ENCODE measurements at regions not wholly inside any gene's neighbourhood (a gene's known extent, or its start where the extent isn't known, plus 50 kb on each side); places are given as distances from the start of the nearest gene placed in this dataset.

- H3K4me2 ChIP-seq, result no peak overlapping the region
- peaks cover 6% of the 10 kb centered on the region; the same call in 1 of the 3 replicates for H3K4me1 ChIP-seq
- H3K9me3 ChIP-seq, result peaks cover 19% of the 10 kb centered on the region
- TF ChIP-seq PBX3 (IDR thresholded peaks at IDR 0.05), result no peak
- TF ChIP-seq HOXA7 (CRISPR knock-in tag; IDR thresholded peaks at IDR 0.05), result no peak
- no peak for TF ChIP-seq TP53 (CRISPR knock-in tag; IDR thresholded peaks at IDR 0.05)
- no peak for TF ChIP-seq ZFP36 (IDR thresholded peaks at IDR 0.05; ENCODE audit: borderline replicate concordance, partially characterized antibody)
- TF ChIP-seq, protein P1, sequence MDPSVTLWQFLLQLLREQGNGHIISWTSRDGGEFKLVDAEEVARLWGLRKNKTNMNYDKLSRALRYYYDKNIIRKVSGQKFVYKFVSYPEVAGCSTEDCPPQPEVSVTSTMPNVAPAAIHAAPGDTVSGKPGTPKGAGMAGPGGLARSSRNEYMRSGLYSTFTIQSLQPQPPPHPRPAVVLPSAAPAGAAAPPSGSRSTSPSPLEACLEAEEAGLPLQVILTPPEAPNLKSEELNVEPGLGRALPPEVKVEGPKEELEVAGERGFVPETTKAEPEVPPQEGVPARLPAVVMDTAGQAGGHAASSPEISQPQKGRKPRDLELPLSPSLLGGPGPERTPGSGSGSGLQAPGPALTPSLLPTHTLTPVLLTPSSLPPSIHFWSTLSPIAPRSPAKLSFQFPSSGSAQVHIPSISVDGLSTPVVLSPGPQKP (IDR thresholded peaks at IDR 0.05; ENCODE audit: low read depth, low read length), result no peak
- no peak for TF ChIP-seq CBX8 (IDR thresholded peaks at IDR 0.05)
- TF ChIP-seq HOXB5 (CRISPR knock-in tag; IDR thresholded peaks at IDR 0.05), result no peak
- no peak for TF ChIP-seq SMC3 (IDR thresholded peaks at IDR 0.05)
- TF ChIP-seq RCOR1 (IDR thresholded peaks at IDR 0.05; ENCODE audit: low read depth, low read length), result no peak
- TF ChIP-seq USF2 (IDR thresholded peaks at IDR 0.05), result no peak
- no peak for TF ChIP-seq KDM1A (IDR thresholded peaks at IDR 0.05; ENCODE audit: low read depth)
- TF ChIP-seq E2F6 (IDR thresholded peaks at IDR 0.05; ENCODE audit: borderline replicate concordance, low read depth), result no peak
- TF ChIP-seq CBX2 (IDR thresholded peaks at IDR 0.05; ENCODE audit: borderline replicate concordance, low read depth), result no peak
- TF ChIP-seq RNF2 (IDR thresholded peaks at IDR 0.05; ENCODE audit: borderline replicate concordance, low read depth), result no peak
- no peak for TF ChIP-seq POLR2AphosphoS2 (conservative IDR thresholded peaks at IDR 0.05; ENCODE audit: low read length)
- no peak for TF ChIP-seq KDM5A (IDR thresholded peaks at IDR 0.05)
- no peak for TF ChIP-seq EHF (CRISPR knock-in tag; IDR thresholded peaks at IDR 0.05)
- no peak for TF ChIP-seq MAZ (IDR thresholded peaks at IDR 0.05; ENCODE audit: borderline replicate concordance, low read depth, low read length)
- no peak for TF ChIP-seq RAD21 (conservative IDR thresholded peaks at IDR 0.05 in 1 of 2, IDR thresholded peaks at IDR 0.05 in 1 of 2)
- TF ChIP-seq ZNF302 (CRISPR knock-in tag; IDR thresholded peaks at IDR 0.05), result no peak
- no peak overlapping the region for H3K27ac ChIP-seq
- ChIA-PET CTCF (no interaction called here), POLR2A (no interaction called here)
- no peak for ATAC-seq
- WGBS (ENCODE audit: missing lambda C conversion rate), result 62% methylated on average over 6 of the region's 6 CpGs
- H3K4me3 ChIP-seq, result no peak overlapping the region
- no peak for DNase-seq (ENCODE audit: low read depth in 1 of 2, low spot score in 1 of 2)
- FAIRE-seq, result no peak
Measured at GRCh38 chr16:54432897-54433229, 146.3 kb upstream of the IRX3 start.

- Histone ChIP-seq H3K9me3 (peaks cover 18% of the 10 kb centered on the region), H3K4me1 (peaks cover 6% of the 10 kb centered on the region; the same call in 1 of the 3 replicates), H3K4me3 (no peak overlapping the region), H3K27ac (no peak overlapping the region), H3K4me2 (no peak overlapping the region)
- DNase-seq (ENCODE audit: low read depth in 1 of 2, low spot score in 1 of 2) (no peak), ATAC-seq (no peak), FAIRE-seq (no peak)
- ChIA-PET CTCF (no interaction called here), POLR2A (no interaction called here)
- TF ChIP-seq USF2 (IDR thresholded peaks at IDR 0.05) (no peak), CHD2 (IDR thresholded peaks at IDR 0.05; ENCODE audit: low read length, partially characterized antibody) (no peak), CBX2 (IDR thresholded peaks at IDR 0.05; ENCODE audit: borderline replicate concordance, low read depth) (no peak), HOXA7 (CRISPR knock-in tag; IDR thresholded peaks at IDR 0.05) (no peak), BCL3 (IDR thresholded peaks at IDR 0.05) (no peak), HES2 (IDR thresholded peaks at IDR 0.05) (no peak), HMGXB4 (CRISPR knock-in tag; IDR thresholded peaks at IDR 0.05; ENCODE audit: borderline replicate concordance) (no peak), MYC (IDR thresholded peaks at IDR 0.05; ENCODE audit: borderline replicate concordance, low read length) (no peak), EP300 (IDR thresholded peaks at IDR 0.05) (no peak), CBX8 (IDR thresholded peaks at IDR 0.05) (no peak)
- TF ChIP-seq, protein P1 (IDR thresholded peaks at IDR 0.05; ENCODE audit: low read depth, low read length), result no peak
- WGBS (ENCODE audit: missing lambda C conversion rate), result 69% methylated on average over 23 of the region's 23 CpGs
Measured at GRCh38 chr16:54431997-54432896, 145.7 kb upstream of the IRX3 start.

Measured in A549 (cell line).